Panc1 (cell line): ENCODE measurements at regions not wholly inside any gene's neighbourhood (a gene's known extent, or its start where the extent isn't known, plus 50 kb on each side); places are given as distances from the start of the nearest gene placed in this dataset.

Experiments
- ATAC-seq: fragments of 200-7000 bp; cut with Tn5 transposase; 2 replicates; pipeline ENCODE4 v1.9.1; 2020; ENCODE audit warnings: mild to moderate bottlenecking, moderate library complexity
- BruUV-seq: library from RNA; stranded (reverse); fragments of 400-500 nt; replicated peaks from 2 replicates; lab custom pipeline; 2021; lab: Mats Ljungman, UMichigan
- CTCF ChIA-PET: fragments of 300-600 bp; sonication (Branson Sonifier 250); formaldehyde crosslinking; loops from one replicate; lab custom pipeline; 2022; ENCODE audit warnings: antibody characterized with exemption; lab: Charles Lee
- POLR2A ChIA-PET: fragments of 300-600 bp; sonication (Branson Sonifier 250); formaldehyde crosslinking; loops from one replicate; lab custom pipeline; 2022; ENCODE audit warnings: antibody characterized with exemption; lab: Charles Lee
- DNase-seq: peaks from one replicate; pipeline ENCODE4 v3.0.0-alpha.2; 2010; ENCODE audit warnings: low read depth, low spot score
- H3K27ac ChIP-seq: 2 replicates; pipeline ENCODE4 v1.5.1; 2011; ENCODE audit warnings: mild to moderate bottlenecking, low read length, inconsistent platforms
- H3K27me3 ChIP-seq: fragments of 200-500 bp; sonication (Bioruptor generic); 2 replicates; pipeline ENCODE4 v1.6.0; 2014; ENCODE audit warnings: low read length, inconsistent platforms; ENCODE audit not compliant: control insufficient read depth, insufficient read depth
- H3K36me3 ChIP-seq: fragments of 200-500 bp; sonication (Bioruptor generic); 2 replicates; pipeline ENCODE4 v1.5.1; 2014; ENCODE audit warnings: inconsistent platforms, mild to moderate bottlenecking, low read length, moderate library complexity; ENCODE audit not compliant: control insufficient read depth, insufficient read depth
- H3K4me1 ChIP-seq: 2 replicates; pipeline ENCODE4 v1.5.1; 2011; ENCODE audit warnings: inconsistent platforms, mild to moderate bottlenecking, low read length, moderate library complexity; ENCODE audit not compliant: control insufficient read depth, insufficient read depth
- H3K4me3 ChIP-seq, 2 experiments: 2 replicates each; pipeline ENCODE4 v1.5.1; 2011 to 2012; ENCODE audit warnings: low read depth in 2 of 2, low read length in 2 of 2, mild to moderate bottlenecking in 2 of 2, inconsistent platforms in 1 of 2, moderate library complexity in 1 of 2
- H3K9me3 ChIP-seq: fragments of 200-500 bp; sonication (Bioruptor generic); 2 replicates; pipeline ENCODE4 v1.5.1; 2014; ENCODE audit warnings: low read depth, mild to moderate bottlenecking, inconsistent platforms, low read length, moderate library complexity; ENCODE audit not compliant: control insufficient read depth, insufficient read depth
- CTCF ChIP-seq: fragments of 450-650 bp; IDR thresholded peaks from 2 replicates; pipeline ENCODE4 v1.5.1; 2017; ENCODE audit warnings: mild to moderate bottlenecking
- POLR2AphosphoS5 ChIP-seq: IDR thresholded peaks from 2 replicates; pipeline ENCODE4 v1.6.1; 2012; ENCODE audit warnings: mild to moderate bottlenecking, low read depth, low read length, moderate library complexity
- REST ChIP-seq, 2 experiments: IDR thresholded peaks; 2 replicates each; pipeline ENCODE4 v1.6.1; 2011 to 2012; ENCODE audit warnings: low read depth in 2 of 2, control low read depth in 1 of 2, low read length in 1 of 2, mild to moderate bottlenecking in 1 of 2, moderate library complexity in 1 of 2; ENCODE audit not compliant: insufficient read depth in 1 of 2
- SIN3A ChIP-seq: IDR thresholded peaks from 2 replicates; pipeline ENCODE4 v1.6.1; 2012; ENCODE audit warnings: low read depth, mild to moderate bottlenecking, low read length, moderate library complexity, borderline replicate concordance; ENCODE audit not compliant: insufficient read depth
- TCF7L2 ChIP-seq: IDR thresholded peaks from 2 replicates; pipeline ENCODE4 v1.6.1; 2011; ENCODE audit warnings: mild to moderate bottlenecking, low read depth, low read length, inconsistent platforms
- in situ Hi-C: cut with HindIII; loops from 2 replicates; pipeline ENCODE4 v1.10.0; 2016; ENCODE audit warnings: low sequenced_read_pairs, low pct_unique_long_range_greater_than_20kb
- intact Hi-C: fragments of 100-400 bp; cut with micrococcal nuclease; formaldehyde crosslinking; loops from one replicate; pipeline ENCODE4 v1.10.0; 2022; ENCODE audit not compliant: unreplicated experiment

DNA sequence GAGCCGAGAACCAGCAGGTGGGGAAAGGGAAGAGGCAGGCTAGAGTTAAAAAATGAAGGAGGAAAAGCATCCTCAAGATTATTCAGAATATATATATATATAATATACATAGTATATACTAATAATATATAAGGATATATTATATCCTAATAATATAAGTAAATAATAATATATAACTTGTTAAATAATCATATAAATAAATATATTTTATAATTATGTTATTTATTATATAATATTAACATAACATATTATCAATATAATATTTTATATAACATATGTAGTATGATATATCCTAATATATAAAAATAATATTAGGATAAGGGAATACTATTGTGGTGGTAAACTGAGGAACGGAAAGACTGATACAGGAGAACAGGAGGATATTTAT is 171.8 kb downstream of the TRIM27 start:
- no TSS peak for BruUV-seq
- H3K4me1 ChIP-seq = peaks cover 16% of the 10 kb centered on the region
- H3K9me3 ChIP-seq = 0 out of 2 replicates have a peak, but pooled peaks cover 4% of the 10 kb centered on the region
- intact Hi-C loops = no loop called here
- ChIA-PET CTCF (no interaction called here), POLR2A (no interaction called here)
- H3K36me3 ChIP-seq = no peaks in the 10 kb centered on the region
- DNase-seq = no peak
- no peak for ATAC-seq
- no peak overlapping the region for H3K27ac ChIP-seq
- in situ Hi-C loops = no loop called here
- TF ChIP-seq SIN3A (no peak), POLR2AphosphoS5 (no peak), TCF7L2 (no peak), REST (IDR thresholded peaks at IDR 0.05; ENCODE audit: insufficient read depth in 1 of 2, low read depth in 2 of 2, low read length in 1 of 2) (no peak), CTCF (no peak)
- no peaks in the 10 kb centered on the region for H3K27me3 ChIP-seq
- no peak overlapping the region for H3K4me3 ChIP-seq

GRCh38 chr6:28757429-28758045 is 166.2 kb downstream of the TRIM27 start:
- Histone ChIP-seq H3K9me3 (no peaks in the 10 kb centered on the region), H3K4me1 (peaks cover 11% of the 10 kb centered on the region; the same call in 1 of the 2 replicates), H3K36me3 (no peaks in the 10 kb centered on the region), H3K27me3 (no peaks in the 10 kb centered on the region), H3K27ac (peak overlapping the region; percentile 72), H3K4me3 (peak overlapping the region; percentile 52 to 84)
- TF ChIP-seq POLR2AphosphoS5 (no peak), SIN3A (no peak), REST (IDR thresholded peaks at IDR 0.05; ENCODE audit: insufficient read depth in 1 of 2, low read depth in 2 of 2, low read length in 1 of 2) (no peak), TCF7L2 (no peak), CTCF (no peak)
- ChIA-PET POLR2A (interaction anchor here (0.6 kb wide), 2 partner anchors 48 to 91 kb away, joined by 3 to 7 read pairs; no protein-coding TSS in a partner anchor), CTCF (interaction anchor here (0.6 kb wide), 1 partner anchor 51 kb away, joined by 3 read pairs; no protein-coding TSS in a partner anchor)
- intact Hi-C loops (loop anchor here (5.0 kb wide), 1 partner anchor 35 kb away; no protein-coding TSS in a partner anchor), in situ Hi-C loops (no loop called here)
- ATAC-seq (peak; percentile 64), DNase-seq (peak; percentile 85)
- no TSS peak for BruUV-seq
